NB4 (cell line): ENCODE measurements at regions not wholly inside any gene's neighbourhood (a gene's known extent, or its start where the extent isn't known, plus 50 kb on each side); places are given as distances from the start of the nearest gene placed in this dataset.

Experiments used
- POLR2A ChIP-seq: IDR thresholded peaks from 2 replicates; pipeline ENCODE4 v1.6.1; 2011; ENCODE audit warnings: mild to moderate bottlenecking; ENCODE audit not compliant: insufficient read length; ENCODE audit errors: extremely low read depth
- TF ChIP-seq, protein P1 (sequence below): IDR thresholded peaks from one replicate; pipeline ENCODE4 v1.5.1; 2012; ENCODE audit warnings: low read depth, low read length

DNA sequence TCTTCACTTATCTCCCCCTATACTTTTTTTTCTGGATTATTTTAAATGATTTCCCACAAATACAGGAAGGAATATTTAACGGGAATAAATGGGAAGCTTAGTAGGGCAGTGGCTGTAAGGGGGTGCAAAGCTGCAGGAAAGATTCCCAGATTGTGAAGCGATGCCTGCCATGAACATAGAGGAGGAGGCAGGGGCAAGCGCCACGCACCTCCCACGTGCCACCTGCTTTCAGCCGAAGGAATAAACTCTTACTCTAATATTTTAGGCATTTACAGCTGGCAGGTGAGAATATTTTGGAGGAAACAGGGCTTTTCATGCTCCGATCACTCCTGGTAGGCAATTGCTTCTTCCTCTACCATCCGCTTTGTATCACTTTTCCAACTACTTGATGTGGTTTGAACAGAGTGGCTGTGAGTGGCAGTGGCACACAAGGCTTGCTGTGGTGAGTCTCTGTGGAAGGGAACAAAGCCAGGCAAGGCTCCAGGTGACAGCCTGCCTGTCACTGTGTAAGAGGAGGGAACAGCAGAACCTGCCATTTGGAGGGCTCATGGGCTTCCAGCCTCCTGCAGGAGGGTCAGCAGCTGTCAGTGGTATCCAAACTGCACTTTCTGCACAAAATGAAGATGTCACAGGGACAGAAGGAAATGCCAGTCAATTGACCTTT is 54.5 kb upstream of the PLET1 start:
- TF ChIP-seq, protein P1, sequence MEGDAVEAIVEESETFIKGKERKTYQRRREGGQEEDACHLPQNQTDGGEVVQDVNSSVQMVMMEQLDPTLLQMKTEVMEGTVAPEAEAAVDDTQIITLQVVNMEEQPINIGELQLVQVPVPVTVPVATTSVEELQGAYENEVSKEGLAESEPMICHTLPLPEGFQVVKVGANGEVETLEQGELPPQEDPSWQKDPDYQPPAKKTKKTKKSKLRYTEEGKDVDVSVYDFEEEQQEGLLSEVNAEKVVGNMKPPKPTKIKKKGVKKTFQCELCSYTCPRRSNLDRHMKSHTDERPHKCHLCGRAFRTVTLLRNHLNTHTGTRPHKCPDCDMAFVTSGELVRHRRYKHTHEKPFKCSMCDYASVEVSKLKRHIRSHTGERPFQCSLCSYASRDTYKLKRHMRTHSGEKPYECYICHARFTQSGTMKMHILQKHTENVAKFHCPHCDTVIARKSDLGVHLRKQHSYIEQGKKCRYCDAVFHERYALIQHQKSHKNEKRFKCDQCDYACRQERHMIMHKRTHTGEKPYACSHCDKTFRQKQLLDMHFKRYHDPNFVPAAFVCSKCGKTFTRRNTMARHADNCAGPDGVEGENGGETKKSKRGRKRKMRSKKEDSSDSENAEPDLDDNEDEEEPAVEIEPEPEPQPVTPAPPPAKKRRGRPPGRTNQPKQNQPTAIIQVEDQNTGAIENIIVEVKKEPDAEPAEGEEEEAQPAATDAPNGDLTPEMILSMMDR, result no peak
- no peak for TF ChIP-seq POLR2A
